Posterior cingulate gyrus (tissue), 11 donors: ENCODE measurements at regions not wholly inside any gene's neighbourhood (a gene's known extent, or its start where the extent isn't known, plus 50 kb on each side); places are given as distances from the start of the nearest gene placed in this dataset.

ENCODE experiments used
- DNase-seq, 10 donors: peaks; one replicate each; pipeline versions ENCODE4 v3.0.0 to v3.0.0-alpha.2; 2020 to 2021; ENCODE audit warnings: mixed read lengths in 3 of 10
- intact Hi-C: fragments of 100-400 bp; cut with DNase I; formaldehyde crosslinking; loops from one replicate; pipeline ENCODE4 v1.15.1; 2023

DNA sequence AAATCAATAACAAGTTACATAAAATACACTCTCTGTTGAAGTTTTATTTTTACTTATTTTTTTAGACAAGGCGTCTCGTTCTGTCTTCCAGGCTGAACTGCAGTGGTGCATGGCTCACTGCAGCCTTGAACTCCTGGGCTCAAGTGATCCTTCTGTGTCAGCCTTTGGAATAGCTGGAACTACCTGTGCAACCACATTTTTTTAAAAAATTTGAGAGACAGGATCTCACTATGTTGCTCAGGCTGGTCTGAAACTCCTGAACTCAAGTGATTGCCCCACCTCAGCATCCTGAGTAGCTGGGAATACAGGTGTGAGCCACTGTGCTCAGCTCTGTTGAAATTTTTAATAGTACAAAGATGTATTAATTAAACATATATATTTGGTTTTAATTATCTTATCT, 614.3 kb upstream of the ARRDC4 start:
- no peak for DNase-seq
- intact Hi-C loops = no loop called here

- intact Hi-C loops = no loop called here
- DNase-seq = no peak
These were observed 609.7 kb upstream of the ARRDC4 start for GRCh38 chr15:97350813-97351212.

DNA sequence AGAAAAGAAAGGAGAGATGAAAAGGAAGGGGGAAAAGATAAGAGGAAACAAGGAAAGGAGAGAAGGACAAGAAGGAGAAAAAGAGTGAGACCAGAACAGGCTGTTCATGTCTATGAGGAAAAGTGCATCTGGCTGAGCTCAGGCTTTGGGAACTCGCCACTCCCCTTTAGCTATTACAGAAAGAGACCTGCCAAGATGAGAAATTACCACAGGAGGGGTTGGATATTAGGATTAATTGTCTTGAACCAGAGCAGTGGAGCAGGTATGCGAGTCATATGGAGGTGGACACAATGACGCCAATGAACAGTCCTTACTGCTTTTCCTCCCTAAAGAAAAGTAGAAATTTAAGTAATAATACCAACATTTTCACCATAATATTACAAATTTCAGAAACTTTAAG, 577.0 kb upstream of the ARRDC4 start:
- DNase-seq = no peak

GRCh38 chr15:97386940-97387339, 573.6 kb upstream of the ARRDC4 start:
- DNase-seq = no peak
- intact Hi-C loops = no loop called here

More for the DNA sequence above, 577.0 kb upstream of the ARRDC4 start:
- intact Hi-C loops = no loop called here

DNA sequence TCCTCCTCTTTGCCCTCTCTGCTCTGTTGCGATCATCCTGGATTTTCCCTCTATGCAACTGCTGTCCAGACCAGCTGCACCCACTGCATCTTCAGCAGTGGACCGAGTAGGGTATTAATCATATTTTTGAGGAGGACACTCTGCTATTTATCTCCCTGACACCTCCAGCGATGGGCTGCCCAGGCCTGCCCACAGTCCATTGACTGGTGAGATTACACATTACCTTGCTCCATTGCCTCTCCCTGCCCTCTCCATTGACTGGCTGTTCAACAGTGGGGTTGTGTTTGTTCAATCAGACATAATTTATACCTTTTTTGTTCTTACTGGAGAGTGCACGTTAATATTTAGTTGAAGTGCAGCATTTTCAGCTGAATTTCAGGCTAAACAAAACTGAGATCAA, 559.3 kb upstream of the ARRDC4 start:
- intact Hi-C loops = no loop called here
- no peak for DNase-seq

- intact Hi-C loops = no loop called here
- no peak for DNase-seq
These were observed 558.5 kb upstream of the ARRDC4 start for GRCh38 chr15:97401970-97402369.

DNA sequence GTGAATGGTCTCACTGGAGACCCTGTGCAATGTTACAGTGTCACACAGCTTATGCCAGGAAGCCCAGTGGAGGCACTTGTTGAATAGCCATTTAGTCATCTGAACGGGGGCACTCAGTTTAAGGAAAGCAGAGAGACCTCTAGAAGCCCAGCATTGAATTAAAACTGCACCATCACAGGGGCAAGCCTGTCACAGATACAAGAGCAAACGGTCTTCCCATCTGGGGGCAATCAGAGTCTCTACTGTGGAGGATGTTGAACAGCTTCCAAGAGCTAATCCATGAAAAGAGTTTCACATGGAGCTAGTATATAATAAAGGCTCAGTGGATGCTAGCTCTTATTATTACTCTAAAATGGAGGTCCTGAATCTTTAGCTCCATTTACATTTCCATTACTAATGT, 553.7 kb upstream of the ARRDC4 start:
- intact Hi-C loops = no loop called here
- DNase-seq = no peak

DNA sequence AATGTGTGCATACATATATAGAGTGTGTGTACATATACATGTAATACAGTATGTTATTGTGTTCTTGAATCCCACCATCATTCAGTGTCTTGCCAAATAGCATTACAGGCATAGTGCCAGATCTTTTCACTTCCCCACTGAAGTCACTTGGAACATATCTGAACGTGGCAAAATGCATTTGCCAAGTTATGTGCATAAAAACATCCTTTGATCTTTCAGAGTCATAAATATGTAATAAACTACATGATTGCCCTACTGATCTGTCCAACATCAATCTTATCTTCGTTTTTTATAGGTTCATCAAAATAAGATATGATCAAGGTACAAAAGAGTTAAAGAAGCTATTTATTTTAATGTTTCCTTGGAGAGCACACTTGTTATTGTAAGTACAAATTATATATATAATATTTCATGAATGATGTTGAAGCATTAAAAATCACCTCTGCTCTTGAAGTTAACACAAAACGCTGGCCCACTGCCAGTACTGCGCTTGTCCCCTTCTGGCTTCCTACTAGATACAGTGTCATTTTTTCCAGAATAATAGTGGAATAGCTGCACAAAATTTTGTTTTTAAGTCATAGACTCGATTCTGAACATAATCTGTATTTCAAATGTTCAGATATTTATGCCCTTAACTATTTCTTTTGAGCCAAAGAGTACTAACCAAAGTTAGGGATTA, 549.5 kb upstream of the ARRDC4 start:
- intact Hi-C loops = no loop called here
- no peak for DNase-seq

GRCh38 chr15:97420130-97420529, 540.4 kb upstream of the ARRDC4 start:
- no peak for DNase-seq
- intact Hi-C loops = no loop called here

DNA sequence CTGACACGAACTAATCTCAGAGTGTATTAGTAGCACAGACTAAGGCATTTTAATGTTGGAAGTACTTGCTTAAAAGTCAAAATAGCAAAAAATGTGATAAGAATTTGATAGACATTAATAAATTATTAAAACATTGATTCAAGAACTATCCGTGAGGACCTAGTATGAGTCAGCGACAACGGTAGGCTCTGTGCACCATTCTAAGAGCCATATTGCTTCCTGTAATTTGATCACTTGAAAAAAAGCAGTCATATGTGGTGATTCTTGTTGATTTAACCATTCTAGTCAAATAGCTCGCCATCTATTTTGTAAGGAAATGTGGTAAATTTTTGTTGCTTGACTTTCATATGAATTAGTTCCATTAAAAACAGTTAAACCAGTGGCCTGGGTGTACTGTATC, 534.9 kb upstream of the ARRDC4 start:
- DNase-seq = no peak
- intact Hi-C loops = no loop called here

- DNase-seq = no peak
- intact Hi-C loops = no loop called here
These were observed 517.4 kb upstream of the ARRDC4 start for GRCh38 chr15:97443101-97443500.

DNA sequence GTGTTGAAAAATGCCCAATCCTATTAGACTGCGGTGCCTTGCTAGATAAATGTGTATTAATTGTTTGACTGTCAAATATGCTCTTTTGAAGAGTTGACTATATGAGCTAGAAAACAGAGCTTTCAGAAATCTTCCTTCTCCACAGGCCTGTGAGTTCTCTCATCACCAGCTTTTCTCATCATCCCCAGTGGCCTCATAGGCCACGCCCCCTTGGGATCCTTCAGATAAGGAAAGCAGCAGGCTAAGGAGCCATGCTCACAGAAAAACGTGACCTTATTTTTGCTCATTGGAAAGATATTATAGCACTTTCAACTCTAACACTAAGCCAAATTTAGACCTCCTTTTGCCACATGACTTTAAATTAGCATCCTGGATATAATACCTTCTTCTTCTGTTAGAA, 514.4 kb upstream of the ARRDC4 start:
- intact Hi-C loops = no loop called here

DNA sequence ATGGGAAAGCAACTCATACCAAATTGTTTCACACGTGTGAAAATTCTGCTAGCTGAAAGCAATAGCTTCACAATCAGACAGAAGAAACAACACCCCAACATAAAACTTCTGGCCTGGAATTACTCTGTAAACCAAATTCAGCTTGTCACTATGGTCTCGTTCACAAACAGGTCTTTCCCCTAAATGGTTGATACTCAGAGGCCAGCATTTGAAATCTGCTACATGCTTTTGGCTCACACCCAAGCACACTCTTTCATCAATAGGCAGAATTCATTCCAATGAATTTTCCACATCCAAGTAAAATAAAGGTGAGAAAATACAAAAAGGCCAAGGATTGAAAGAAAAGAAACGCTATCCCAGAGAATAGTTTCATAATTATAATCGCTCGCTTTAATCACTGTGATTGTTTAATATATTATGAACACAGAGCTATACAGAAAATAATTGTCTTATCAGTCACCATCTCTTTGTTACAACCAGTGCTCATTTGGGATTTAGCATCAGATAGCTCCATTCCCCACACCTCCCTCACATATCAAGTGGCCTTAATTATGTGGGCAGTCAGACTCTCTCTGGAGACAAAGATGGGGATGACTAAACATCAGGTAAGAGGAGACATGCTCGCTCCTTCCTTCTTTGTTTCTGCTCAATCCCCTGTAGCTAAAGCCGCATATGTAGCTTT, 503.8 kb upstream of the ARRDC4 start:
- DNase-seq = no peak
- intact Hi-C loops = no loop called here

More for the DNA sequence above, 514.4 kb upstream of the ARRDC4 start:
- DNase-seq = no peak

DNA sequence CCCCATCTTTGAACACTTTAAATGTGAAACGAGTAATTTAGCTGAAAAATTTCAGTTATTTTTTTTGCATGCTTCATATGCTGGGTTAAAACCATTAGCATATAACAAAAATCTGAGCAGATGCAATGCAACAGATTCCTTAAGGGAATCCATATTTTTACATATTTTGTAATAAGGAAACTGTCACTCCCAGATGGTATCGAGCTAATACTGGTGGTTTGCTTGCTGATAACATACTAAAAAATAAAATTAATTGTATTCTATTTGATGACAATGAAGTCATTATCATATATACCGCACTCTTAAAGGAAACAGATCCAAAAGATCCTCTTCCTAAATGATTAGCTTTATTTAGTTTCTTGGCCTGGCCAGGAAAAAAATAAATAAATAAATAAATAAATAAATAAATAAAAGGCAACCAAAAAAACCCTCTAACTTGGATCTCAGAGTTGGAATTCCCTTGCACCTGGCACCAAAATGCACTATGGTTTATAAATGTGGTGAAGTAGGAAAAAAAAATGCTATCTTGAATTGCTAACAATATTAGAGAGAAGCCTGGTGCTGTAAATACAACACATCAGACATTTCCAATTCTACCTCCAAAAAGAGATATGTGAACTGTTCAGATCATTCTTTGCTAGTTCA, 503.2 kb upstream of the ARRDC4 start:
- DNase-seq = no peak
- intact Hi-C loops = no loop called here

- intact Hi-C loops = no loop called here
These were observed 500.7 kb upstream of the ARRDC4 start for GRCh38 chr15:97459771-97460170.

DNA sequence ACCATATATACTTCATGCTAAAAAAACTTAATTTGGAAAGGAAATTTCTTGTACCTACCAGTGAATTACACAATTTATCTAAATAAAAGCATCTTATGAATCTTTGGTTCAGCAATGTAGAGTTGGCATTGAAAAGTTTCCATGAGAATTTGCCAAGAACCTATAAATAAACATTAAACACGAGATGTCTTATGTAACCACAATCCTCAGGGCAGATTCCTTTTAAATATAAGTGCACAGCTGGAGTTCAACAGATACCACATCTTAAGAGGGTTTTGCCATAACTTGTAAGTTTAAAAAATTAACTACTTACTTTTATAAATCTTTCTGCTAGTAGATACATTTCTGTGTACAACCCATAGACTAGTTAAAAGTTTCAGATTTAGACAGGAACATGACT, 499.3 kb upstream of the ARRDC4 start:
- DNase-seq = no peak
- intact Hi-C loops = no loop called here

More at GRCh38 chr15:97459771-97460170, 500.7 kb upstream of the ARRDC4 start:
- DNase-seq = no peak

DNA sequence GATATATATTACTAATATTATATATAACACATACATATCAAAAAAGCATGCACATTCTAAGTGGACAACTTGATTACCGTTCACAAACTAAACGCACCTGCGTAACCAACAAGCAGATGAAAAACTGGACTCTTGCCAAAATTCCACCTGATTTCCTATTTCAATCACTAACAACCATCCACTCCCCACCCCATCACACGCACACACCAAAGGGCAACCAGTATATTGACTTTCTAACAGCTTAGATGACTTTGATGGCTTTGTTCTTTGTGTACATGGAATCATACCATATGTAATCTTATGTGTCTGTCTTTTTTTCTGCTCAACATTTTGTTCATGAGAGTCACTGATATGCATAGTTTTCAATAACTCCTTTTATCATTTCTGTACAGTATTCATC, 496.8 kb upstream of the ARRDC4 start:
- intact Hi-C loops = no loop called here
- no peak for DNase-seq

- no peak for DNase-seq
- intact Hi-C loops = no loop called here
These were observed 490.1 kb upstream of the ARRDC4 start for GRCh38 chr15:97470417-97470816.

GRCh38 chr15:97473627-97474026, 486.9 kb upstream of the ARRDC4 start:
- intact Hi-C loops = no loop called here
- no peak for DNase-seq

DNA sequence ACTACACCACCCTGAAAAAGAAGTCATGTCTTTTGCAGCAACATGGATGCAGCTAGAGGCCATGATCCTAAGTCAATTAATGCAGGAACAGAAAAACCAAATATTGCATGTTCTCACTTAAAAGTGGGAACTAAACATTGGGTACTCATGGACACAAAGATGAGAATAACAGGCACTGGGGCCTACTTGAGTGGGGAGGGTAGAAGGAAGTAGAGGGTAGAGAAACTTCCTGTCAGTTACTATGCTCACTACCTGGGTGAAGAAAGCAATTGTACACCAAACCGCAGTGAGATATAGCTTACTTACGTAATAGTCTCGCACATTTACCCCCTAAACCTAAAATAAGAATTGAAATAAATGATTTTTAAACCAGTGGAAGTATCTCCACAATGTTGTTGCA, 480.5 kb upstream of the ARRDC4 start:
- intact Hi-C loops = no loop called here

DNA sequence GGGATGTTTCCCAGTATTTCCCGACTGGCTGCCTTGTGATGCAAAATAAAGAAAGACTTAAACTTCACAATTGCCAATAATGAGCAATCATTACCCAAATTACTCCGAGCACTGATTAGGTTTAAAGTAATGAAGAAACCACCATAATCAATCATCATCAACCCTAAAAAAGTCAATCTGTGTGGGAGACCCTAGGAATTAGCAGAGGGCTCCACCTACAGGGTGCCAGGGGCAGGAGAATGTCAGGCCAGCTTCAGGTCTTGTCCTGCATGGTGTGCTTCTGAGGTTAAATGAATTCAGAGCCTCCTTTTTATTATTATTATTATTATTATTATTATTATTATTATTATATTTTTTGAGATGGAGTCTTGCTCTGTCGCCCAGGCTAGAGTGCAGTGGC, 478.0 kb upstream of the ARRDC4 start:
- intact Hi-C loops = no loop called here
- DNase-seq = no peak

More for the DNA sequence above, 480.5 kb upstream of the ARRDC4 start:
- DNase-seq = no peak

DNA sequence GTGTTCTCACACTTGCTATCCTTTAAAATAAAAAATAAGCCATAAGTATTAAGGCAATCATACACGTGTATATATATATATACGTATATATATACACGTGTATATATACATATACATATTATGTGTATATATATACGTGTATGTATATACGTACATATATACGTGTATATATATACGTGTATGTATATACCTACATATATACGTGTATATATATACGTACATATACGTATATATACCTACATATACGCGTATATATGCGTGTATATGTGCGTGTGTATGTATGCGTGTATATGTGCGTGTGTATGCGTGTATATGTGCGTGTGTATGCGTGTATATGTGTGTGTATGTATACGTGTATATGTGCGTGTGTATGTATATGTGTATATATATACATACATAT, 477.3 kb upstream of the ARRDC4 start:
- DNase-seq = no peak
- intact Hi-C loops = no loop called here
